ENCODE measurements at regions not wholly inside any gene's neighbourhood (a gene's known extent, or its start where the extent isn't known, plus 50 kb on each side); places are given as distances from the start of the nearest gene placed in this dataset.

- TF ChIP-seq CTCF (IDR thresholded peaks at IDR 0.05; ENCODE audit: low read depth, low read length, missing control alignments), result no peak
- DNase-seq (ENCODE audit: extremely low read depth, low read depth), result no peak
- H3K4me3 ChIP-seq (replicated peaks; ENCODE audit: low read depth, low read length), result no peak overlapping the region
Measured at GRCh38 chr15:70192490-70192889, 94.8 kb upstream of the TLE3 start.

GRCh38 chr15:70192041-70192440 is 94.3 kb upstream of the TLE3 start:
- DNase-seq (ENCODE audit: extremely low read depth, low read depth), result no peak
- no peak for TF ChIP-seq CTCF (IDR thresholded peaks at IDR 0.05; ENCODE audit: low read depth, low read length, missing control alignments)
- no peak overlapping the region for H3K4me3 ChIP-seq (replicated peaks; ENCODE audit: low read depth, low read length)

- no peak for DNase-seq (ENCODE audit: extremely low read depth, low read depth)
- no peak for TF ChIP-seq CTCF (IDR thresholded peaks at IDR 0.05; ENCODE audit: low read depth, low read length, missing control alignments)
- no peak overlapping the region for H3K4me3 ChIP-seq (replicated peaks; ENCODE audit: low read depth, low read length)
Measured at GRCh38 chr15:70190965-70191364, 93.2 kb upstream of the TLE3 start.

GRCh38 chr15:70189826-70190695 is 92.3 kb upstream of the TLE3 start:
- no peak for DNase-seq (ENCODE audit: extremely low read depth, low read depth)
- no peak for TF ChIP-seq CTCF (IDR thresholded peaks at IDR 0.05; ENCODE audit: low read depth, low read length, missing control alignments)
- H3K4me3 ChIP-seq (replicated peaks; ENCODE audit: low read depth, low read length), result no peak overlapping the region

- no peak for DNase-seq (ENCODE audit: extremely low read depth, low read depth)
- TF ChIP-seq CTCF (IDR thresholded peaks at IDR 0.05; ENCODE audit: low read depth, low read length, missing control alignments), result no peak
- no peak overlapping the region for H3K4me3 ChIP-seq (replicated peaks; ENCODE audit: low read depth, low read length)
Measured at GRCh38 chr15:70188286-70188685, 90.6 kb upstream of the TLE3 start.

- no peak for TF ChIP-seq CTCF (IDR thresholded peaks at IDR 0.05; ENCODE audit: low read depth, low read length, missing control alignments)
- no peak overlapping the region for H3K4me3 ChIP-seq (replicated peaks; ENCODE audit: low read depth, low read length)
- DNase-seq (ENCODE audit: extremely low read depth, low read depth), result no peak
Measured at GRCh38 chr15:70187331-70187730, 89.6 kb upstream of the TLE3 start.
